SHP77 treated with DMSO at 0.1 percent for 48 hours (cell line): ENCODE measurements at regions not wholly inside any gene's neighbourhood (a gene's known extent, or its start where the extent isn't known, plus 50 kb on each side); places are given as distances from the start of the nearest gene placed in this dataset.

Experiments used
- DNase-seq: peaks from one replicate; lab custom pipeline; 2025; lab: John Stamatoyannopoulos, UW

GRCh38 chr5:88144219-88145001 lies 124.2 kb downstream of the TMEM161B start:
- DNase-seq = no peak

- DNase-seq = no peak
Observed at GRCh38 chr5:88143693-88144218, 124.9 kb downstream of the TMEM161B start.

GRCh38 chr5:88142886-88143692 lies 125.6 kb downstream of the TMEM161B start:
- no peak for DNase-seq

DNA sequence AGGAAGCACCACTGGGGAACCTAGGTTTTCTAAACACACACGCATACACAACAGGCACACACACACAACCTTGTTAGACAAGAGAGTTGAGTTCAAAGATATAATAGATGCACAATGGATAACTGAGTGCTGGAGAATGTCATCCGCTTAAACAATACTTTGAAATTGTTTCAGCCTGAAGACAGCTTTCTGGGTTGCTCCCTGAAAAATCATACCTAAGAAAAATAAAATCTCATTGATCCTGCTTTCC lies 126.1 kb downstream of the TMEM161B start:
- DNase-seq = no peak

- DNase-seq = peak; percentile 95
Observed at GRCh38 chr5:88140856-88141752, 127.5 kb downstream of the TMEM161B start.

DNA sequence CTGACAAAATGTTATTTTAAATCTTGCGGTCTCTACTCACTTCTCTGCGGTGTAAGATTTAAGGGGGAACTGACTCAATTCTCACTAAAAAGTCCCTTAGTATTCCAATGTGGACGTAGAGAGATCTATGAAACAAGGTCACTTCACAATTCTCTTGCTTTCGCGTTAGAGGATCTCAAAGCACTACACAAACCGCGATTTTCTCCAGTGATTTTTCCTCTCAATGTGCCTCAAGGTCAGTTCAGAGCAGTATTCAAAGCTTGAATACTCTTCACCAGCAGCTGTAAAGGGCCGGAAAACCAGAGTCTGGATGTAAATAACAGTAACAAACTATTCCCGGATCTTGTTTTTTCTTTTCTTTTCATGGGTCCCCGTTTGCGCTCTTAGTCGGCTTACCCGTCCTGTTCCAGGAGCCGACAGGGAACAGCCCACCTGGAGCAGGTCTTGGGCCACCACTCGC lies 128.2 kb downstream of the TMEM161B start:
- DNase-seq = no peak

GRCh38 chr5:88130211-88130815 lies 138.3 kb downstream of the TMEM161B start:
- no peak for DNase-seq

- no peak for DNase-seq
Observed at GRCh38 chr5:88128813-88129212, 139.8 kb downstream of the TMEM161B start.

DNA sequence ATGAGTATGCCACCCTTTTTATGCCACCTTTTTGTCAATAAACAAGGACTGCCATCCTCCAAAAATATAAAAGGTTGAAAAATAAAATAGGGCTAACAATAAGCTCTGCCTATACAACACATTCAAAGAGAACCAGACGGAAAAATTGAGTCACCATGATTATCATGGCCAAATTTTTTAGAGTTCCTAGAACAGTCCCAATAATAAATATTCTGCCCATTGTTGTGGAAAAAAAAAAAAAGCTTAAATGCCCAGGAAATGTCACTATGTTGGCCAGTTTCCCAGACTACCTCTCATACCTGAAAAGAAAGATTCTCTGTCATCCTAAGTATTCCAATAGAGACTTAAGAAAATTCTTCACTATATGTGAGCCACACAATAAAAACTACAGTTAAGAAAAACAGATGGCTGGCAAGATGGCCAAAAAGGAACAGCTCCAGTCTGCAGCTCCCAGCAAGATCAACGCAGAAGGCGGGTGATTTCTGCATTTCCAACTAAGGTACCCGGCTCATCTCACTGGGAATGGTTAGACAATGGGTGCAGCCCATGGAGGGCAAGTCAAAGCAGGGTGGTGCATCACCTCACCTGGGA lies 149.0 kb downstream of the TMEM161B start:
- DNase-seq = no peak

DNA sequence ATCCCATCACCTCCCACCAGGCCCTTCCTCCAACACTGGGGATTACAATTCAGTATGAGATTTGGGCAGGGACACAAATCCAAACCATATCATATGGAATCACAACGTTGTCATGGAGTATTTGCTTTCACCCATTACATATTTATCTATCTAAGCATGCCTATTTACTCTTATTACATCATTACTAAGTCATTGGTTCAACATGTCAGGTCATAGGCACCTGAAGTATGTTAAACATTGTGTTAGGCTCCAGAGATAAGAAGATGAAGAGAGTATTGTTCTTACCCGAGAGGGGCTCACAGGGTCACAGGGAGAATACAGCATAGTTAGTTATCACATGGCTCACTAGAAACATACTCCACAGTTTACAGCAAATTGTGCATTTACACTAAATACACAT lies 150.5 kb downstream of the TMEM161B start:
- DNase-seq = no peak

DNA sequence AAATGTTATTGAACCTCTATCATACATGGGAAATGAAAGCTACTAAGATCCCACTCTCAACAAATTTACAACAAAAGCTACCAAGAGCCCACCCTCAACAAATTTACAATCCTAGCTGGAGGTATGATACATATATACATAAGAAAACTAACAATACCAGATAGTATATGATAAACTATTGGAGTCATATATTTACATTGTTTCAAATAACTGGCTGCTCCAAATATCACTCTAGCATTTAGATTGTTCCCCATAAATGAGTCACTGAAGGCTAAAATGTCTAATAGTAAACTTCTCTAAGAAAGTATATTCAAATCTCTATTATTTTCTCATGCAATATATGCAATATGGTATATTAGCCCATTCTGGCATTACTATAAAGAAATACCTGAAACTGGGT lies 151.1 kb downstream of the TMEM161B start:
- no peak for DNase-seq

- DNase-seq = no peak
Observed at GRCh38 chr5:88116396-88116795, 152.2 kb downstream of the TMEM161B start.

DNA sequence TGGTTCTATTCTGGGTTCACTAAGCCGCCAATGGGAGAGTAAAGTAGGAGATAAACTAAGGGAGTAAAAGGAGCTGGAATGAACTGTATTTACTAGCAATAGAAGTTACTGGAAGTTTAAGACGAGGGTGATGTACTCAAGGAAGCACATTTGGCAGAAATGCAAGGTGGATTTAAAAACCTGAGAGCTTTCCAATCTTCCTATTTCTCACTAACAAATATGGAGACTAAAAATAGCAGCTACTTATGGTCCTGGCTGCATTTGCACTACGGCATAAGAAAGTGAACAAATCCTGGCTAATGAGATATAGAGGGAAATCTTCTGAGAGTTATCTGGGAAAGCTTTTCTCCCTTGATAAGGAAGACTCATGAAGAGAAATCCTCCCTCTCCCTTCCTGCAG lies 153.4 kb downstream of the TMEM161B start:
- DNase-seq = no peak

DNA sequence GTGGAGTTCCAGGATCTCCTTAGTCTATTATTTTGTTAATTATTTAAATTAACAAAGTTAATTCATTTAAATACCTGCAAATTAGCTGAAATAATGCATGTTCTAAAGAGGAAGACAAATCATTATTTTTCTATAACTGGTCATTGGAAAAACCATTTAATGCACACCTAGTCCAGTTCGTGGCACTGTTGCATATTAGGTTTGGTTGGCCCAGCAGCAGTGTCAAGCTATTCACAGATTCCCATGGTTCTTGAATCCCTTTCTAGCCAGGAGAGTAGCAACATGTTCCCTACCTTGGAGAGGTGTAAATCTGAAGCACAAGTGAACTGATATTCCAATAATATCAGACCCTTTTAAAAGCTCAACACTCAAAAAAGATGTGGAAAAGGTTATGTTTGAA lies 155.2 kb downstream of the TMEM161B start:
- DNase-seq = no peak

DNA sequence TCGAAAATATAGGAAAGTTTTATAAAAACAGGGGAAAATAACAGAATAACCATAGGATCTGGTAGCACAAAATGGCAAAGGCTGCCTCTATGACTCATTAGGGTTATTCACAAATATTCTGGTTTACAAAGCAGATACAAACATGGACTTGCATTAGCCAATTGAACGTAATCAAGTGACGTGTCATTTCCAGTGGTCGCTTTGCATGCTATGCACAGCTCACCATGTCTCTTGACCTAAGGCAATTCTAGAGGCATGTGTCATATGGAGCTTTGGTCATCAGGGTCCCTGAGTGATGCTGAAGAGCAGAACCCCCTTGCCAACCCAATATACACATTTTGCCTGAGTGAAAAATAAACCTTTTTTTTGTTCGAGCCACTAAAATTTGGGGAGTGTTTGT lies 158.8 kb downstream of the TMEM161B start:
- DNase-seq = no peak

DNA sequence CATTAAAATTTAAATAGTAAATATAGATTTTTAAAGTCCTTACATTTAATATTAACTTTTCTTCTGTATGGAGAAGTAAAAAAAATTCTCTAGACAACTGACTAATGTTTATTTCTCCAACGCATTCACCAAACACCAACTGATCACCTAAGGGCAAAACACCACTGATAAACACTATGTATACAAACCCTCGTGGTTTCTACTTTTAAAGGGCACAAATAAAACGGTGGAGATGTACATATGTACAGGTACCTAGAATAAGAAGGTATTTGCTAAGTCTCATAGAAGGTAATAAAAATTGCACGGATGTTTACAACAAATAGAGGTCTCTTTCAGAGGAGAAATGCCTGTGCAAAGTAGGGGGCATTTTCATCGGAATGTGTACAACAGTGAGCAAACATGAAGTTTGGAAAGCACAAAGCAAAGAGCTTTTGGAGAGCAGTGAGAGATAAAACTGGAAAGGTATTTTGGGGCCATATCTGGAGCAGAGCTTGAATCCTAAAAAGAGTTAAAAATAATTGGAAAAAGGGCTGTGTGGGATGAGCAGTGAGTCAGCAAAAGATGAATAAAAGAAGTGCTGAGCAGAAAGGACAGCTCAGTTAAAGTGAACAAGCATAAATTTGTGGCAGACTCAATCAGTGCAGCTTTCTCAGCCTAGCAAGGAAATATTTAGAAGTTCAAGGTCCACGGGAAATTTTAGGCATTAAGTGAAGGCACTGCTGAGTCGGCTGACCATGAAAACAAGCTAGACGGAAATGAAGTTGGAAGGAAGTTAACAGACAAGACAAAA lies 160.0 kb downstream of the TMEM161B start:
- no peak for DNase-seq

DNA sequence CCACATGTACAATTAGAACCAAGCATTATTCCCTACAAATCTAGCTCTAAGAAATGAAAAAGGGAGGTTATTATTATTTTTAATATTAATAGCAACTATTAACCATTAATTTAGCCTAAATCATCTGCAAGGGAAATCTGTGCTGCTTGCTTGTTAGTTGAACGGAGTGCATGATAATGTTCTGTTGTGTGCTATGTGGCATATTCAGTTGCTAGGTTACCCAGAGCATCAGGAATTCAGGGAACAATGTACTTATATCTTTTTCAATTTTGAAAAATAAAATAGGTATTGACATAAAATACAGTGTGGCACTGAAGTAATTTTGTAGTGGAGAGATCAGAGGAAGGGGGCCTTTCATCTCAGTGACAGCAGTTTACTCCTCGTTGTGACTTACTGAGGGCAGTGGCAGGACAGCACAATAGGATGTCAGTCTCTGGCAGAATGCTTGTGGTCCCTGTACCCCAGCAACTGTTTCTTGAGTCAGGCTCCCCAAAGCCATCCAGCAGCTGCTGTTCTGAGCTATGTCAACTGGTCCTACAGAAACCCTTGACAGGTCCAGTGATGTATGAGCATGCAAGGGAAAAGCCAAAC lies 173.6 kb downstream of the TMEM161B start:
- DNase-seq = no peak

GRCh38 chr5:88094403-88094802 lies 174.2 kb downstream of the TMEM161B start:
- no peak for DNase-seq

DNA sequence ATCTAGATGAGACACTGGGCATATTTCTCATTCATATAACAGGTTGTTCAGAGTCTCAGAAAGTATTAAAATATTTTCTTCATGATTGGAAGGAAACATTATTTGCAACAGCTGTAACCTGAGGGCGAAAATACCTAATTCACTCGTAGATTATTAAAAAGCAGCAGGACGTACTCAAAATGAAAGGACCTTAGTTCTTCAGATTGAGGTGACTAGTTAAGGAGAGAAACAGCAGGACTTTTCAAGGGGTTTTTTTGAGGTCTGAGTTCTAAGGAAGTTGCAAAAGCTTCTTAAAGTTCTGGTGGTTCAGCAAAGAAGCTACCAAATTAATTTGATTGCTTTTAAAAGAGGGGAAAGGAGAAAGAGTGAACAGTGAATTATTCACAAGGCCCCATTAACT lies 174.9 kb downstream of the TMEM161B start:
- no peak for DNase-seq

DNA sequence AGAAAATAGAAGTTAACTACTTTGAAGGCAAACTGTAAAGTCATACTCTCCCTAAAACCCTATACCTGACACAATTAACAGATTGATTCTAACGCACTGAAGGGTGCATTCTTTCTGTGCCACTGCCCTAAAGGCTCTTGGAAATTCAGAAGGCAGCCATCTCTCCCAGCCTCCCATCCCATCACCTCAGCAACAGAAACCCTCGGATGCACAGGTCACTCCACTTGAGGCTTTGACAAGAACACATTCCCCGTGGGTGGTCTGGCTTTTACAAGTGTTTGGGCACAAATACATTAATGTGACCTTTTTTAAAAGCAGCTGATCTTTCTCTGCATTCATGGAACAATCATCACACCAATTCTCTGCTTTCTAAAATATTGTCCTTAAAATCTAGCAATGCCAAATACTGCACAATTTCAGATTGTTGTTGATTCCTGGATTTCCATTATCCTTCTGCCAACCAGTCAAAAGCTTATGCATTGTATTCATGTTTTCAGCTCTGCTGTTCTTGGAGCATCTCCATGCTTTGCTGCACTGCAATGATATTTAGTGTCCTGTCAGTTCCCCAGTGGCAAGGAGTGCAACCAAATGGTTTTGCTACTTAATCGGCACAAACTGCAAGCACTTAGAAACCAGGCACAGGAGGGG lies 175.6 kb downstream of the TMEM161B start:
- DNase-seq = no peak
